ENCODE measurements at regions not wholly inside any gene's neighbourhood (a gene's known extent, or its start where the extent isn't known, plus 50 kb on each side); places are given as distances from the start of the nearest gene placed in this dataset.

- TF ChIP-seq CTCF (conservative IDR thresholded peaks at IDR 0.05; ENCODE audit: low read depth, low read length) = no peak
- DNase-seq (ENCODE audit: low read depth) = no peak
Observed at GRCh38 chr1:208387908-208388811, 144.0 kb upstream of the PLXNA2 start.

GRCh38 chr1:208393416-208393815 lies 149.2 kb upstream of the PLXNA2 start:
- no peak for DNase-seq (ENCODE audit: low read depth)
- TF ChIP-seq CTCF (conservative IDR thresholded peaks at IDR 0.05; ENCODE audit: low read depth, low read length) = no peak
- no peak overlapping the region for H3K4me3 ChIP-seq (ENCODE audit: low read depth, low read length)

More at GRCh38 chr1:208387908-208388811, 144.0 kb upstream of the PLXNA2 start:
- H3K4me3 ChIP-seq (ENCODE audit: low read depth, low read length) = no peak overlapping the region

DNA sequence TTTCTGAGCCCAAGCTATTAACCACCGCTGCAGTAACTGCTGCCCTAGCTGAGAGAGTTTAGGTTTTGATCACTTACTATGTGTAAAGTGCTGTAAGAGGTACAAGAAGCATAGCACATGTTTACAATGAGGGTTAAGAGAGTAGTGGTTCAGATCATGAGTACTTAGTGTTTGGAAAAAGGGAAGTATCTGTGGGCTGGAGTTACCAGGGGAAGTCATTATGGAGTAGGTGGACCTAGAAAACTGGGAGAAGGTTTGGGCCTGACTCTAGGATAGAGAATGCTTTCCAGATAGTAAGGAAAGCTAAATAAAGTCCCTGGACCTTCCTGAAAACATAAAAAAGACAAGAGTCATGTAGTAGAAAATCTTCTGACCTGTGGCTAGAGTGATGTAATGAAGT lies 149.6 kb upstream of the PLXNA2 start:
- no peak for DNase-seq (ENCODE audit: low read depth)
- TF ChIP-seq CTCF (conservative IDR thresholded peaks at IDR 0.05; ENCODE audit: low read depth, low read length) = no peak
- H3K4me3 ChIP-seq (ENCODE audit: low read depth, low read length) = no peak overlapping the region

GRCh38 chr1:208397286-208397685 lies 153.1 kb upstream of the PLXNA2 start:
- no peak for DNase-seq (ENCODE audit: low read depth)

GRCh38 chr1:208405014-208405413 lies 160.8 kb upstream of the PLXNA2 start:
- no peak for TF ChIP-seq CTCF (conservative IDR thresholded peaks at IDR 0.05; ENCODE audit: low read depth, low read length)
- H3K4me3 ChIP-seq (ENCODE audit: low read depth, low read length) = no peak overlapping the region
- DNase-seq (ENCODE audit: low read depth) = no peak

More at GRCh38 chr1:208397286-208397685, 153.1 kb upstream of the PLXNA2 start:
- H3K4me3 ChIP-seq (ENCODE audit: low read depth, low read length) = no peak overlapping the region
- no peak for TF ChIP-seq CTCF (conservative IDR thresholded peaks at IDR 0.05; ENCODE audit: low read depth, low read length)

- DNase-seq (ENCODE audit: low read depth) = no peak
- no peak for TF ChIP-seq CTCF (conservative IDR thresholded peaks at IDR 0.05; ENCODE audit: low read depth, low read length)
- no peak overlapping the region for H3K4me3 ChIP-seq (ENCODE audit: low read depth, low read length)
Observed at GRCh38 chr1:208409176-208409575, 165.0 kb upstream of the PLXNA2 start.

- H3K4me3 ChIP-seq (ENCODE audit: low read depth, low read length) = no peak overlapping the region
- no peak for TF ChIP-seq CTCF (conservative IDR thresholded peaks at IDR 0.05; ENCODE audit: low read depth, low read length)
- DNase-seq (ENCODE audit: low read depth) = no peak
Observed at GRCh38 chr1:208410409-208410808, 166.2 kb upstream of the PLXNA2 start.
